ENCODE measurements at regions not wholly inside any gene's neighbourhood (a gene's known extent, or its start where the extent isn't known, plus 50 kb on each side); places are given as distances from the start of the nearest gene placed in this dataset.
"Not testable (repeated sequence)": the region's sequence is repeated elsewhere in the genome, so short reads cannot be mapped to it uniquely, and the experiment has no call there.

GRCh38 chr5:116947691-116948528 lies 373.3 kb upstream of the SEMA6A start:
- Mint-ChIP-seq H3K36me3 (no peaks in the 10 kb centered on the region), H3K9me3 (no peaks in the 10 kb centered on the region), H3K27me3 (no peaks in the 10 kb centered on the region), H3K4me3 (no peak overlapping the region), H3K4me1 (no peaks in the 10 kb centered on the region), H3K27ac (no peak overlapping the region)
- CTCF ChIA-PET, result interaction anchor here (0.5 to 2.3 kb wide), 5 partner anchors 9 to 812 kb away, joined by 3 to 17 read pairs (median 4); no protein-coding TSS in a partner anchor
- DNase-seq, result peak; percentile 69

- H3K27ac Mint-ChIP-seq, CTCF ChIA-PET, DNase-seq, H3K4me1 Mint-ChIP-seq, H3K4me3 Mint-ChIP-seq, H3K27me3 Mint-ChIP-seq, H3K9me3 Mint-ChIP-seq, H3K36me3 Mint-ChIP-seq: not testable (repeated sequence)
Observed at GRCh38 chr5:116945613-116946382, 371.2 kb upstream of the SEMA6A start.

GRCh38 chr5:116944183-116944582 lies 369.6 kb upstream of the SEMA6A start:
- DNase-seq, result no peak
- Mint-ChIP-seq H3K4me1 (no peaks in the 10 kb centered on the region), H3K4me3 (no peak overlapping the region), H3K36me3 (no peaks in the 10 kb centered on the region), H3K27ac (no peak overlapping the region), H3K27me3 (no peaks in the 10 kb centered on the region), H3K9me3 (no peaks in the 10 kb centered on the region)
- CTCF ChIA-PET, result no interaction called here

GRCh38 chr5:116942622-116943021 lies 368.0 kb upstream of the SEMA6A start:
- Mint-ChIP-seq H3K27ac (no peak overlapping the region), H3K27me3 (no peaks in the 10 kb centered on the region), H3K9me3 (no peaks in the 10 kb centered on the region), H3K36me3 (no peaks in the 10 kb centered on the region), H3K4me3 (no peak overlapping the region), H3K4me1 (no peaks in the 10 kb centered on the region)
- DNase-seq, result no peak
- CTCF ChIA-PET, result no interaction called here

- no peaks in the 10 kb centered on the region for H3K4me1 Mint-ChIP-seq
- no peak overlapping the region for H3K4me3 Mint-ChIP-seq
- CTCF ChIA-PET, result no interaction called here
Observed at GRCh38 chr5:116939641-116940040, 365.0 kb upstream of the SEMA6A start.

GRCh38 chr5:116938488-116938887 lies 363.9 kb upstream of the SEMA6A start:
- no peak for DNase-seq
- Mint-ChIP-seq H3K27me3 (no peaks in the 10 kb centered on the region), H3K27ac (no peak overlapping the region), H3K36me3 (no peaks in the 10 kb centered on the region), H3K4me3 (no peak overlapping the region), H3K4me1 (no peaks in the 10 kb centered on the region), H3K9me3 (no peaks in the 10 kb centered on the region)
- CTCF ChIA-PET, result no interaction called here

More at GRCh38 chr5:116939641-116940040, 365.0 kb upstream of the SEMA6A start:
- DNase-seq, result no peak
- Mint-ChIP-seq H3K9me3 (no peaks in the 10 kb centered on the region), H3K27me3 (no peaks in the 10 kb centered on the region), H3K27ac (no peak overlapping the region), H3K36me3 (no peaks in the 10 kb centered on the region)

GRCh38 chr5:116935561-116936162 lies 361.0 kb upstream of the SEMA6A start:
- H3K4me1 Mint-ChIP-seq, result no peaks in the 10 kb centered on the region
- H3K9me3 Mint-ChIP-seq, result no peaks in the 10 kb centered on the region
- CTCF ChIA-PET, result no interaction called here
- no peak for DNase-seq
- H3K36me3 Mint-ChIP-seq, result no peaks in the 10 kb centered on the region
- no peak overlapping the region for H3K4me3 Mint-ChIP-seq
- no peak overlapping the region for H3K27ac Mint-ChIP-seq
- no peaks in the 10 kb centered on the region for H3K27me3 Mint-ChIP-seq

GRCh38 chr5:116930616-116931015 lies 356.0 kb upstream of the SEMA6A start:
- Mint-ChIP-seq H3K36me3 (no peaks in the 10 kb centered on the region), H3K27me3 (no peaks in the 10 kb centered on the region)
- CTCF ChIA-PET, result no interaction called here

GRCh38 chr5:116923344-116923743 lies 348.7 kb upstream of the SEMA6A start:
- CTCF ChIA-PET, result no interaction called here
- Mint-ChIP-seq H3K36me3 (no peaks in the 10 kb centered on the region), H3K27ac (no peak overlapping the region), H3K27me3 (no peaks in the 10 kb centered on the region), H3K4me1 (no peaks in the 10 kb centered on the region), H3K9me3 (no peaks in the 10 kb centered on the region), H3K4me3 (no peak overlapping the region)
- DNase-seq, result no peak

More at GRCh38 chr5:116930616-116931015, 356.0 kb upstream of the SEMA6A start:
- Mint-ChIP-seq H3K4me1 (no peaks in the 10 kb centered on the region), H3K4me3 (no peak overlapping the region), H3K27ac (no peak overlapping the region), H3K9me3 (no peaks in the 10 kb centered on the region)
- no peak for DNase-seq

GRCh38 chr5:116922532-116922931 lies 347.9 kb upstream of the SEMA6A start:
- Mint-ChIP-seq H3K4me3 (no peak overlapping the region), H3K36me3 (no peaks in the 10 kb centered on the region), H3K27me3 (no peaks in the 10 kb centered on the region), H3K4me1 (no peaks in the 10 kb centered on the region), H3K27ac (no peak overlapping the region), H3K9me3 (no peaks in the 10 kb centered on the region)
- no peak for DNase-seq
- CTCF ChIA-PET, result no interaction called here

GRCh38 chr5:116914869-116915504 lies 340.4 kb upstream of the SEMA6A start:
- no peak overlapping the region for H3K4me3 Mint-ChIP-seq
- peaks cover 8% of the 10 kb centered on the region for H3K9me3 Mint-ChIP-seq
- H3K27me3 Mint-ChIP-seq, result no peaks in the 10 kb centered on the region
- CTCF ChIA-PET, result no interaction called here
- H3K27ac Mint-ChIP-seq, result no peak overlapping the region
- H3K36me3 Mint-ChIP-seq, result no peaks in the 10 kb centered on the region
- no peaks in the 10 kb centered on the region for H3K4me1 Mint-ChIP-seq
- DNase-seq, result no peak

GRCh38 chr5:116912221-116912620 lies 337.6 kb upstream of the SEMA6A start:
- H3K9me3 Mint-ChIP-seq, result peaks cover 8% of the 10 kb centered on the region
- no peak for DNase-seq
- no peak overlapping the region for H3K4me3 Mint-ChIP-seq
- no peaks in the 10 kb centered on the region for H3K4me1 Mint-ChIP-seq
- CTCF ChIA-PET, result no interaction called here
- H3K27ac Mint-ChIP-seq, result no peak overlapping the region
- H3K27me3 Mint-ChIP-seq, result no peaks in the 10 kb centered on the region
- no peaks in the 10 kb centered on the region for H3K36me3 Mint-ChIP-seq

- H3K4me1 Mint-ChIP-seq, result no peaks in the 10 kb centered on the region
- H3K27me3 Mint-ChIP-seq, result no peaks in the 10 kb centered on the region
- no peak overlapping the region for H3K27ac Mint-ChIP-seq
- H3K36me3 Mint-ChIP-seq, result no peaks in the 10 kb centered on the region
- CTCF ChIA-PET, result no interaction called here
- peaks cover 8% of the 10 kb centered on the region for H3K9me3 Mint-ChIP-seq
- no peak overlapping the region for H3K4me3 Mint-ChIP-seq
- DNase-seq, result no peak
Observed at GRCh38 chr5:116911074-116911473, 336.5 kb upstream of the SEMA6A start.

GRCh38 chr5:116908537-116908936 lies 333.9 kb upstream of the SEMA6A start:
- Mint-ChIP-seq H3K9me3 (peaks cover 3% of the 10 kb centered on the region), H3K36me3 (no peaks in the 10 kb centered on the region), H3K4me1 (no peaks in the 10 kb centered on the region), H3K4me3 (no peak overlapping the region), H3K27ac (no peak overlapping the region), H3K27me3 (no peaks in the 10 kb centered on the region)
- DNase-seq, result no peak
- CTCF ChIA-PET, result no interaction called here

Measured in activated naive CD4-positive, alpha-beta T cell treated with anti-CD3 and anti-CD28 coated beads, Interleukin-2, amount 10 ng/mL, durations not matched to agents 7 days and 5 days (primary cell).